Keratinocyte (primary cell): ENCODE measurements at regions not wholly inside any gene's neighbourhood (a gene's known extent, or its start where the extent isn't known, plus 50 kb on each side); places are given as distances from the start of the nearest gene placed in this dataset.

ENCODE experiments used
- CTCF ChIP-seq, 3 experiments: IDR thresholded peaks in 1 of 3; conservative IDR thresholded peaks in 1 of 3; optimal IDR thresholded peaks in 1 of 3; 2 replicates in 2 of 3; 3 replicates in 1 of 3; pipeline versions ENCODE3 to v1.5.1; 2011; ENCODE audit warnings: low read length in 3 of 3, mild to moderate bottlenecking in 3 of 3, moderate library complexity in 2 of 3, control low read depth in 1 of 3, inconsistent platforms in 1 of 3; ENCODE audit not compliant: insufficient read depth in 2 of 3; ENCODE audit errors: extremely low read depth in 1 of 3
- EZH2 ChIP-seq: IDR thresholded peaks from one replicate; pipeline ENCODE4 v1.6.1; 2012; ENCODE audit warnings: inconsistent platforms, mild to moderate bottlenecking, low read length, moderate library complexity

- TF ChIP-seq CTCF (optimal IDR thresholded peaks at IDR 0.05 in 1 of 3, IDR thresholded peaks at IDR 0.05 in 1 of 3, conservative IDR thresholded peaks at IDR 0.05 in 1 of 3; ENCODE audit: extremely low read depth in 1 of 3, insufficient read depth in 2 of 3, low read length in 3 of 3) = no peak
- TF ChIP-seq EZH2 = no peak
Measured at GRCh38 chr2:122639711-122640110, 884.3 kb downstream of the TSN start.
